ENCODE measurements at regions not wholly inside any gene's neighbourhood (a gene's known extent, or its start where the extent isn't known, plus 50 kb on each side); places are given as distances from the start of the nearest gene placed in this dataset.

- Histone ChIP-seq H3K9ac (ENCODE audit: low read length) (no peak overlapping the region), H3F3A (ENCODE audit: insufficient read depth) (no peaks in the 10 kb centered on the region), H3K4me2 (ENCODE audit: low read depth, low read length, poor library complexity, severe bottlenecking) (no peak overlapping the region)
These were observed 130.4 kb upstream of the RPS6KA2 start for GRCh38 chr6:166757232-166758135.

GRCh38 chr6:166754218-166755030 lies 127.4 kb upstream of the RPS6KA2 start:
- TF ChIP-seq EZH2phosphoT487 (conservative IDR thresholded peaks at IDR 0.05; ENCODE audit: low read length): no peak
- TF ChIP-seq CTCF (IDR thresholded peaks at IDR 0.05; ENCODE audit: insufficient read depth, low read length, poor library complexity, severe bottlenecking): no peak
- Histone ChIP-seq H3K9ac (ENCODE audit: low read length) (no peak overlapping the region), H3K9me3 (ENCODE audit: insufficient read depth, low read length) (no peaks in the 10 kb centered on the region), H3K9me2 (replicated peaks; ENCODE audit: insufficient read depth, low read length) (no peaks in the 10 kb centered on the region), H3K79me2 (ENCODE audit: insufficient read depth, low read length) (no peaks in the 10 kb centered on the region), H3F3A (ENCODE audit: insufficient read depth) (no peaks in the 10 kb centered on the region), H3K27me3 (ENCODE audit: low read length) (no peaks in the 10 kb centered on the region), H2AFZ (ENCODE audit: low read depth, low read length, severe bottlenecking) (no peak overlapping the region), H3K4me2 (ENCODE audit: low read depth, low read length, poor library complexity, severe bottlenecking) (no peak overlapping the region), H3K36me3 (ENCODE audit: low read length) (no peaks in the 10 kb centered on the region), H3K27ac (ENCODE audit: low read depth, low read length) (no peak overlapping the region), H3K4me3 (ENCODE audit: insufficient read depth, low read length, poor library complexity, severe bottlenecking) (no peak overlapping the region), H4K20me1 (ENCODE audit: low read depth, low read length) (no peaks in the 10 kb centered on the region)

More at GRCh38 chr6:166757232-166758135, 130.4 kb upstream of the RPS6KA2 start:
- H3K9me3 ChIP-seq (ENCODE audit: insufficient read depth, low read length): no peaks in the 10 kb centered on the region
- H3K27ac ChIP-seq (ENCODE audit: low read depth, low read length): no peak overlapping the region
- no peaks in the 10 kb centered on the region for H3K27me3 ChIP-seq (ENCODE audit: low read length)
- no peak overlapping the region for H3K4me3 ChIP-seq (ENCODE audit: insufficient read depth, low read length, poor library complexity, severe bottlenecking)
- TF ChIP-seq CTCF (IDR thresholded peaks at IDR 0.05; ENCODE audit: insufficient read depth, low read length, poor library complexity, severe bottlenecking) (no peak), EZH2phosphoT487 (conservative IDR thresholded peaks at IDR 0.05; ENCODE audit: low read length) (no peak)
- no peaks in the 10 kb centered on the region for H3K36me3 ChIP-seq (ENCODE audit: low read length)
- H4K20me1 ChIP-seq (ENCODE audit: low read depth, low read length): no peaks in the 10 kb centered on the region
- H3K79me2 ChIP-seq (ENCODE audit: insufficient read depth, low read length): no peaks in the 10 kb centered on the region
- no peaks in the 10 kb centered on the region for H3K9me2 ChIP-seq (replicated peaks; ENCODE audit: insufficient read depth, low read length)
- H2AFZ ChIP-seq (ENCODE audit: low read depth, low read length, severe bottlenecking): no peak overlapping the region

- Histone ChIP-seq H3K4me3 (ENCODE audit: insufficient read depth, low read length, poor library complexity, severe bottlenecking) (no peak overlapping the region), H3K36me3 (ENCODE audit: low read length) (no peaks in the 10 kb centered on the region), H3K27me3 (ENCODE audit: low read length) (no peaks in the 10 kb centered on the region), H3K9me3 (ENCODE audit: insufficient read depth, low read length) (no peaks in the 10 kb centered on the region), H3F3A (ENCODE audit: insufficient read depth) (no peaks in the 10 kb centered on the region), H2AFZ (ENCODE audit: low read depth, low read length, severe bottlenecking) (no peak overlapping the region), H3K79me2 (ENCODE audit: insufficient read depth, low read length) (no peaks in the 10 kb centered on the region), H3K9ac (ENCODE audit: low read length) (no peak overlapping the region), H3K27ac (ENCODE audit: low read depth, low read length) (no peak overlapping the region), H4K20me1 (ENCODE audit: low read depth, low read length) (no peaks in the 10 kb centered on the region), H3K4me2 (ENCODE audit: low read depth, low read length, poor library complexity, severe bottlenecking) (no peak overlapping the region), H3K9me2 (replicated peaks; ENCODE audit: insufficient read depth, low read length) (no peaks in the 10 kb centered on the region)
- no peak for TF ChIP-seq EZH2phosphoT487 (conservative IDR thresholded peaks at IDR 0.05; ENCODE audit: low read length)
- no peak for TF ChIP-seq CTCF (IDR thresholded peaks at IDR 0.05; ENCODE audit: insufficient read depth, low read length, poor library complexity, severe bottlenecking)
These were observed 126.1 kb upstream of the RPS6KA2 start for GRCh38 chr6:166752928-166753721.
